ENCODE measurements at regions not wholly inside any gene's neighbourhood (a gene's known extent, or its start where the extent isn't known, plus 50 kb on each side); places are given as distances from the start of the nearest gene placed in this dataset.

DNA sequence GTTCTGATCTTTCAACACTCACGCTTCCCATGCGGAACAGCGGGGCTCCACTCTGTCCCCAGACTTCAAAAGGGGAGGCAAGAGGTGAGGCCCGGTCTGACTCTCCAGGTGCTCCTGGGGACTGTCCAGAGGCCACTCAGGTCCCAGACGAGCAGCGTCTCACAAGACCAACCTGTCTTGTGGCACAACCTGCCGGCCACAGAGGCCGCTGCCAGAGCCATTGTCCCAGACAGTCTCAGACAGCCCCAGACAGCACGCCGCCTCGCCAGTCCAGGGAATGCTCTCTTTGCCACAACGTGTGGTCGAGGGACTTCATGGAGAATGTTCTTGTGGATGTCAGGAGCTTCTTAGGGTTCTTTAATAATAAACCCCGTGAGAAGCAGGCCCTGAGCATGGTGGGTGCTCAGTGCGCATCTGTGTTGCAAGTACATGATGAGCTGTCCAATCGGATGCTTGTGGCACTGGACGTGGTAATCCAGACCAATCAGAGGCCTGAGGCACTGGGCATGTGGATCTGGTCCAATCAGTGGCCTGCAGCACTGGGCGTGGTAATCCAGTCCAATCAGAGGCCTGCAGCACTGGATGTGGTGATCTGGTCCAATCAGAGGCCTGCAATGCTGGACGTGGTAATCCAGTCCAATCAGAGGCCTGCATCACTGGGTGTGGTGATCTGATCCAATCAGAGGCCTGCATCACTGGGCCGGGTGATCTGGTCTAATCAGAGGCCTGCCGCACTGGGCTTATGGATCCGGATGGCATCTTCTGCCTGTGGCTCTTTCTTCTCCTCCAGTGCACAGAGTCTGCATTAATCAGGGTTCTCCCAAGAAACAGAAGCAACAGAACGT lies 76.4 kb downstream of the TMEM18 start:
- DNase-seq (ENCODE audit: low spot score) = no peak
- Histone ChIP-seq H2AFZ (ENCODE audit: low read length) (no peak overlapping the region), H3K9ac (ENCODE audit: low read depth, low read length, poor library complexity) (no peak overlapping the region), H3K79me1 (ENCODE audit: low read depth, low read length) (peaks cover 2% of the 10 kb centered on the region), H3K14ac (ENCODE audit: low read length) (no peak overlapping the region), H3K23ac (ENCODE audit: low read depth, low read length, poor library complexity) (no peak overlapping the region), H3K4me2 (ENCODE audit: insufficient read depth, low read length, poor library complexity, severe bottlenecking) (no peak overlapping the region), H3K36me3 (replicated peaks in 1 of 2; ENCODE audit: control insufficient read depth in 2 of 2, insufficient read depth in 2 of 2, low read length in 2 of 2) (no peaks in the 10 kb centered on the region), H4K91ac (ENCODE audit: low read depth, low read length, poor library complexity) (no peak overlapping the region), H3K27me3 (ENCODE audit: control insufficient read depth in 3 of 3, insufficient read depth in 3 of 3, low read depth in 1 of 3, low read length in 3 of 3) (no peaks in the 10 kb centered on the region), H2BK120ac (ENCODE audit: low read depth, low read length) (no peak overlapping the region), H3K27ac (replicated peaks; ENCODE audit: low read length) (no peak overlapping the region), H3K18ac (ENCODE audit: low read length) (no peak overlapping the region), H3K9me3 (replicated peaks in 1 of 2; ENCODE audit: control insufficient read depth in 2 of 2, insufficient read depth in 1 of 2, low read depth in 1 of 2, low read length in 2 of 2) (peaks cover 0 to 12% of the 10 kb centered on the region in 2 donors), H2BK12ac (ENCODE audit: low read length) (no peak overlapping the region), H2BK5ac (ENCODE audit: low read length) (no peak overlapping the region), H3K4me1 (ENCODE audit: control insufficient read depth in 2 of 2, insufficient read depth in 1 of 2, low read depth in 1 of 2, low read length in 2 of 2) (no peaks in the 10 kb centered on the region), H4K8ac (ENCODE audit: low read depth, low read length) (no peak overlapping the region), H3K4me3 (ENCODE audit: low read length in 2 of 2) (peak overlapping the region in 1 of 2 donors; percentile 48), H3K4ac (ENCODE audit: low read length) (no peak overlapping the region), H2AK5ac (ENCODE audit: low read depth, low read length) (no peak overlapping the region), H2BK15ac (ENCODE audit: low read length) (peak overlapping the region; percentile 35)
- no CpG with 5 or more reads among the region's 23 CpGs for WGBS, 2 donors (ENCODE audit: extremely low coverage in 2 of 2, insufficient read length in 2 of 2, insufficient replicate concordance in 1 of 2)

- no peak overlapping the region for H3K14ac ChIP-seq (ENCODE audit: low read length)
- no peak overlapping the region for H3K9ac ChIP-seq (ENCODE audit: low read depth, low read length, poor library complexity)
- H3K27ac ChIP-seq (replicated peaks; ENCODE audit: low read length) = no peak overlapping the region
- no peak overlapping the region for H3K23ac ChIP-seq (ENCODE audit: low read depth, low read length, poor library complexity)
- WGBS, 2 donors (ENCODE audit: extremely low coverage in 2 of 2, insufficient read length in 2 of 2, insufficient replicate concordance in 1 of 2) = no CpG with 5 or more reads among the region's 8 CpGs
- no peak overlapping the region for H4K91ac ChIP-seq (ENCODE audit: low read depth, low read length, poor library complexity)
- no peak overlapping the region for H2BK5ac ChIP-seq (ENCODE audit: low read length)
- H3K18ac ChIP-seq (ENCODE audit: low read length) = no peak overlapping the region
- no peak overlapping the region for H2BK120ac ChIP-seq (ENCODE audit: low read depth, low read length)
- no peak overlapping the region for H2BK15ac ChIP-seq (ENCODE audit: low read length)
- H2BK12ac ChIP-seq (ENCODE audit: low read length) = no peak overlapping the region
- H2AFZ ChIP-seq (ENCODE audit: low read length) = no peak overlapping the region
- no peak for DNase-seq (ENCODE audit: low spot score)
- H3K4me3 ChIP-seq (ENCODE audit: low read length in 2 of 2) = no peak overlapping the region
- no peaks in the 10 kb centered on the region for H3K27me3 ChIP-seq (ENCODE audit: control insufficient read depth in 3 of 3, insufficient read depth in 3 of 3, low read depth in 1 of 3, low read length in 3 of 3)
- H3K4me1 ChIP-seq (ENCODE audit: control insufficient read depth in 2 of 2, insufficient read depth in 1 of 2, low read depth in 1 of 2, low read length in 2 of 2) = no peaks in the 10 kb centered on the region
- H3K79me1 ChIP-seq (ENCODE audit: low read depth, low read length) = no peaks in the 10 kb centered on the region
- H3K4ac ChIP-seq (ENCODE audit: low read length) = no peak overlapping the region
- no peak overlapping the region for H2AK5ac ChIP-seq (ENCODE audit: low read depth, low read length)
- peaks cover 0 to 4% of the 10 kb centered on the region in 2 donors for H3K9me3 ChIP-seq (replicated peaks in 1 of 2; ENCODE audit: control insufficient read depth in 2 of 2, insufficient read depth in 1 of 2, low read depth in 1 of 2, low read length in 2 of 2)
- no peaks in the 10 kb centered on the region for H3K36me3 ChIP-seq (replicated peaks in 1 of 2; ENCODE audit: control insufficient read depth in 2 of 2, insufficient read depth in 2 of 2, low read length in 2 of 2)
- H4K8ac ChIP-seq (ENCODE audit: low read depth, low read length) = peak overlapping the region; percentile 43
- H3K4me2 ChIP-seq (ENCODE audit: insufficient read depth, low read length, poor library complexity, severe bottlenecking) = no peak overlapping the region
These were observed 77.6 kb downstream of the TMEM18 start for GRCh38 chr2:599601-600000.

GRCh38 chr2:598058-598802 lies 79.0 kb downstream of the TMEM18 start:
- Histone ChIP-seq H3K27me3 (ENCODE audit: control insufficient read depth in 3 of 3, insufficient read depth in 3 of 3, low read depth in 1 of 3, low read length in 3 of 3) (no peaks in the 10 kb centered on the region), H2BK12ac (ENCODE audit: low read length) (no peak overlapping the region), H2BK5ac (ENCODE audit: low read length) (no peak overlapping the region), H2BK15ac (ENCODE audit: low read length) (no peak overlapping the region), H3K9ac (ENCODE audit: low read depth, low read length, poor library complexity) (no peak overlapping the region), H3K4ac (ENCODE audit: low read length) (no peak overlapping the region), H3K18ac (ENCODE audit: low read length) (peak overlapping the region; percentile 84), H3K79me1 (ENCODE audit: low read depth, low read length) (no peaks in the 10 kb centered on the region), H3K36me3 (replicated peaks in 1 of 2; ENCODE audit: control insufficient read depth in 2 of 2, insufficient read depth in 2 of 2, low read length in 2 of 2) (no peaks in the 10 kb centered on the region), H3K4me3 (ENCODE audit: low read length in 2 of 2) (no peak overlapping the region), H3K14ac (ENCODE audit: low read length) (no peak overlapping the region), H4K8ac (ENCODE audit: low read depth, low read length) (no peak overlapping the region), H3K9me3 (replicated peaks in 1 of 2; ENCODE audit: control insufficient read depth in 2 of 2, insufficient read depth in 1 of 2, low read depth in 1 of 2, low read length in 2 of 2) (peaks cover 0 to 4% of the 10 kb centered on the region in 2 donors), H3K4me1 (ENCODE audit: control insufficient read depth in 2 of 2, insufficient read depth in 1 of 2, low read depth in 1 of 2, low read length in 2 of 2) (no peaks in the 10 kb centered on the region), H2AK5ac (ENCODE audit: low read depth, low read length) (peak overlapping the region; percentile 40), H3K23ac (ENCODE audit: low read depth, low read length, poor library complexity) (peak overlapping the region; percentile 39), H3K27ac (replicated peaks; ENCODE audit: low read length) (no peak overlapping the region), H4K91ac (ENCODE audit: low read depth, low read length, poor library complexity) (no peak overlapping the region), H3K4me2 (ENCODE audit: insufficient read depth, low read length, poor library complexity, severe bottlenecking) (no peak overlapping the region), H2AFZ (ENCODE audit: low read length) (no peak overlapping the region), H2BK120ac (ENCODE audit: low read depth, low read length) (no peak overlapping the region)
- WGBS, 2 donors (ENCODE audit: extremely low coverage in 2 of 2, insufficient read length in 2 of 2, insufficient replicate concordance in 1 of 2) = no CpG with 5 or more reads among the region's 17 CpGs
- no peak for DNase-seq (ENCODE audit: low spot score)

Measured in neuronal stem cell (in vitro differentiated cells).